Gastroesophageal sphincter (tissue), 3 donors: ENCODE measurements at regions not wholly inside any gene's neighbourhood (a gene's known extent, or its start where the extent isn't known, plus 50 kb on each side); places are given as distances from the start of the nearest gene placed in this dataset.

ENCODE experiments used
- CTCF ChIP-seq, 4 experiments: fragments of 200-600 bp in 2 of 4; fragments of 450-650 bp in 2 of 4; sonication (generic) in 1 of 4; IDR thresholded peaks; one replicate each; pipeline ENCODE4 v1.5.1; 2017 to 2019; ENCODE audit warnings: antibody characterized with exemption in 4 of 4, mild to moderate bottlenecking in 2 of 4, moderate library complexity in 2 of 4
- EP300 ChIP-seq: sonication (generic); formaldehyde crosslinking; IDR thresholded peaks from one replicate; pipeline ENCODE4 v1.6.1; 2017; ENCODE audit warnings: antibody characterized with exemption, mild to moderate bottlenecking
- POLR2A ChIP-seq, 2 donors: fragments of 450-650 bp; IDR thresholded peaks; one replicate each; pipeline ENCODE4 v1.6.1; 2017; ENCODE audit warnings: antibody characterized with exemption in 2 of 2, mild to moderate bottlenecking in 2 of 2, moderate library complexity in 1 of 2
- POLR2AphosphoS5 ChIP-seq: sonication (generic); formaldehyde crosslinking; IDR thresholded peaks from one replicate; pipeline ENCODE4 v1.6.1; 2017; ENCODE audit warnings: antibody characterized with exemption

GRCh38 chr7:4450483-4450882, 231.6 kb upstream of the FOXK1 start:
- TF ChIP-seq CTCF (IDR thresholded peaks at IDR 0.05) = no peak
- no peak for TF ChIP-seq POLR2A (IDR thresholded peaks at IDR 0.05)
- no peak for TF ChIP-seq EP300
- no peak for TF ChIP-seq POLR2AphosphoS5
